DND-41 (cell line): ENCODE measurements at regions not wholly inside any gene's neighbourhood (a gene's known extent, or its start where the extent isn't known, plus 50 kb on each side); places are given as distances from the start of the nearest gene placed in this dataset.

Source experiments
- ATAC-seq: fragments of 200-7000 bp; cut with Tn5 transposase; 3 replicates; pipeline ENCODE4 v1.9.1; 2021; ENCODE audit warnings: low read depth; ENCODE audit not compliant: insufficient read depth
- DNase-seq: peaks from one replicate; pipeline ENCODE4 v3.0.0-alpha.2; 2020
- H2AFZ ChIP-seq: 2 replicates; pipeline ENCODE4 v1.6.0; 2012; ENCODE audit warnings: low read depth, low read length
- H3K27ac ChIP-seq: 2 replicates; pipeline ENCODE4 v1.5.1; 2012; ENCODE audit warnings: low read length, inconsistent platforms
- H3K27me3 ChIP-seq: fragments of 200-600 bp; sonication (generic); 2 replicates; pipeline ENCODE4 v1.6.0; 2012; ENCODE audit warnings: low read length, mild to moderate bottlenecking, inconsistent platforms; ENCODE audit not compliant: insufficient read depth, poor library complexity
- H3K36me3 ChIP-seq: 2 replicates; pipeline ENCODE4 v1.5.1; 2012; ENCODE audit warnings: low read length, inconsistent platforms; ENCODE audit not compliant: insufficient read depth
- H3K4me1 ChIP-seq: 2 replicates; pipeline ENCODE4 v1.5.1; 2012; ENCODE audit warnings: mild to moderate bottlenecking, low read length; ENCODE audit not compliant: insufficient read depth
- H3K4me2 ChIP-seq: 2 replicates; pipeline ENCODE4 v1.6.0; 2012; ENCODE audit warnings: mild to moderate bottlenecking, moderate library complexity, low read length, inconsistent platforms; ENCODE audit not compliant: insufficient read depth
- H3K4me3 ChIP-seq, 2 experiments: fragments of 200-600 bp in 1 of 2; shearing (Covaris generic) in 1 of 2; 2 replicates each; pipeline ENCODE4 v1.5.1; 2012 to 2016; ENCODE audit warnings: inconsistent platforms in 2 of 2, low read length in 2 of 2, mild to moderate bottlenecking in 2 of 2, low read depth in 1 of 2, moderate library complexity in 1 of 2
- H3K79me2 ChIP-seq: 2 replicates; pipeline ENCODE4 v1.6.0; 2012; ENCODE audit warnings: low read length, inconsistent platforms; ENCODE audit not compliant: insufficient read depth
- H3K9ac ChIP-seq: 2 replicates; pipeline ENCODE4 v1.6.0; 2012; ENCODE audit warnings: low read depth, mild to moderate bottlenecking, inconsistent platforms, low read length, moderate library complexity
- H3K9me3 ChIP-seq: 2 replicates; pipeline ENCODE4 v1.5.1; 2012; ENCODE audit warnings: low read length, moderate library complexity, mild to moderate bottlenecking, inconsistent platforms; ENCODE audit not compliant: insufficient read depth, severe bottlenecking
- H4K20me1 ChIP-seq: 2 replicates; pipeline ENCODE4 v1.6.0; 2012; ENCODE audit warnings: low read length; ENCODE audit not compliant: insufficient read depth
- CTCF ChIP-seq: IDR thresholded peaks from 2 replicates; pipeline ENCODE4 v1.5.1; 2012; ENCODE audit warnings: borderline replicate concordance, low read length, moderate library complexity, mild to moderate bottlenecking; ENCODE audit not compliant: poor library complexity, severe bottlenecking; ENCODE audit errors: extremely low read depth
- EZH2 ChIP-seq: IDR thresholded peaks from 3 replicates; pipeline ENCODE4 v1.6.1; 2012; ENCODE audit warnings: borderline replicate concordance, low read depth, mild to moderate bottlenecking, moderate library complexity, low read length, inconsistent platforms; ENCODE audit not compliant: severe bottlenecking

DNA sequence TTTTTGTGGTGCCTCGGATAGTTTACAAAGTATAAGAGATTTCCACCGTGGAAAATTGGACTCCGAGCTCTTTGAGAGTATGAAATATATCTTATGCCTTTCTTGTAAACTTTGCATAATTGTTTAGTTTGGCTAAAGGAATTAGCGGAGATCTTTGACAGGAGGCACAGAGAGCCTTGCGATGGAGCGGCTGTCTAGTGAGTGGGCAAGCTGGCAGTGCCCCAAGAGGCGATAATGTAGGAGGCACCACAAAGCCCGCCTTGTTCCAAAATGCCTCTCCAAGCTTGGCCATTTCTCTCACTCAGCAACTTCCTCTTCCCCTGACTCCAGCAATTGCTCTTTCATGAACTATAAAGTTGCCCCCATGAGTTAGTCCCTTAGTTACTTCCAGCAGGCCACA, 270.1 kb upstream of the PRICKLE1 start:
- DNase-seq, result no peak
- H3K79me2 ChIP-seq, result no peaks in the 10 kb centered on the region
- TF ChIP-seq EZH2 (no peak), CTCF (no peak)
- H3K4me3 ChIP-seq, result no peak overlapping the region
- no peaks in the 10 kb centered on the region for H4K20me1 ChIP-seq
- H3K4me1 ChIP-seq, result no peaks in the 10 kb centered on the region
- H2AFZ ChIP-seq, result no peak overlapping the region
- H3K4me2 ChIP-seq, result no peak overlapping the region
- H3K9ac ChIP-seq, result no peak overlapping the region
- H3K27ac ChIP-seq, result no peak overlapping the region
- H3K9me3 ChIP-seq, result no peaks in the 10 kb centered on the region
- no peaks in the 10 kb centered on the region for H3K27me3 ChIP-seq
- ATAC-seq, result no peak
- no peaks in the 10 kb centered on the region for H3K36me3 ChIP-seq

DNA sequence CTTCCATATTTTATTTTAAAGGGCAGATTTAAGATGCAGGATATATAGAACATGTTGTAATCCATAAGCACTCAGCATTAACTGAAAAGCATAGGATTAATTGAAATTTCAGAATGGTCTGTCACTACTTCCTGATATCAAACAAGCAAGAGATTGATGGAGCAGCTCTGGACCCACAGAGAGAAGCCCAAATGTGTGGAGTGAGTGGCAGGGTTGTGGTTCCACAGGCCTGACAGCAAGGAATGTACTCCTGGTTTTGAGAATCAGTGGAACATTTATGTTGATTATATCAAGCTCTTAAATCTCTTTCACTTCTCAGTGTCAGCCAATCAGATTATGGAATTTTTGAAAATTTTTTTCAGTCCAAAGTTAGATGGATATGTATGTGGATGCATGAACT, 267.6 kb upstream of the PRICKLE1 start:
- no peak overlapping the region for H3K4me3 ChIP-seq
- H3K79me2 ChIP-seq, result no peaks in the 10 kb centered on the region
- no peak overlapping the region for H3K27ac ChIP-seq
- no peak overlapping the region for H3K4me2 ChIP-seq
- no peak for DNase-seq
- H3K27me3 ChIP-seq, result no peaks in the 10 kb centered on the region
- TF ChIP-seq CTCF (no peak), EZH2 (no peak)
- H2AFZ ChIP-seq, result no peak overlapping the region
- no peaks in the 10 kb centered on the region for H3K36me3 ChIP-seq
- no peak overlapping the region for H3K9ac ChIP-seq
- no peak for ATAC-seq
- no peaks in the 10 kb centered on the region for H3K4me1 ChIP-seq
- no peaks in the 10 kb centered on the region for H3K9me3 ChIP-seq
- H4K20me1 ChIP-seq, result no peaks in the 10 kb centered on the region

- H3K9ac ChIP-seq, result no peak overlapping the region
- no peaks in the 10 kb centered on the region for H3K27me3 ChIP-seq
These were observed 265.9 kb upstream of the PRICKLE1 start for GRCh38 chr12:42855362-42855950.

More at GRCh38 chr12:42855362-42855950, 265.9 kb upstream of the PRICKLE1 start:
- Histone ChIP-seq H3K4me2 (no peak overlapping the region), H3K27ac (no peak overlapping the region), H4K20me1 (no peaks in the 10 kb centered on the region), H3K79me2 (no peaks in the 10 kb centered on the region), H3K9me3 (no peaks in the 10 kb centered on the region), H3K36me3 (no peaks in the 10 kb centered on the region), H2AFZ (no peak overlapping the region), H3K4me3 (no peak overlapping the region), H3K4me1 (no peaks in the 10 kb centered on the region)
- DNase-seq (no peak), ATAC-seq (no peak)
- TF ChIP-seq EZH2 (no peak), CTCF (no peak)
